ENCODE measurements at regions not wholly inside any gene's neighbourhood (a gene's known extent, or its start where the extent isn't known, plus 50 kb on each side); places are given as distances from the start of the nearest gene placed in this dataset.

DNA sequence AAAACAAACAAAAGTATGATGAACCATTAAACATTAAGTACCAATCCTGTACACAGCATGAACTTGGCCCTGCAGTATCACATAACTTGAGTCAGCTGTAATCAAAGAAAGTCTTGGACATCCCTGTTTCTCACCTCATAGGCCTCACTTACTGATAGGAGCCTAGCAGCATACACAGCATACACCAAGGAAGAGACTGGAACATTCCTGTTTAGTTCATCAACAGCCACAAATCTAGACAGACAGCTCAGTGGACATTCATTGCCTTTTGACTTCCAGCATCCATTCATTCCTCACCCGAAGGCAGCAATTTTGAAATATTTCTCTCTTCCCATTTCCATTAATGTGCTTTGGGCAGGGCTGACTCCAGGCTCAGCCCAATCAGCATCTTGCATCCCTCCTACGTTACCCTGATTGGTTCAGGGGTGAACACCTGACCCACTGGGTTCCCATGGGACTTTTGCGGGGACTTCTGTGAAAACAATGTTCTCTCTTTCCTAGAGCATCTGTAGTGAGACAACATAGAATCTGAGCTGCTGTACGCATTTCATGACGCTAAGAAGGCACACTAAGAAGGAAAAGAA is 336.7 kb upstream of the ZFHX3 start:
- H3K4me3 ChIP-seq (ENCODE audit: low read depth in 1 of 2, low read length in 1 of 2), result no peak overlapping the region
- H3K27ac ChIP-seq, result no peak overlapping the region
- TF ChIP-seq, protein P1, sequence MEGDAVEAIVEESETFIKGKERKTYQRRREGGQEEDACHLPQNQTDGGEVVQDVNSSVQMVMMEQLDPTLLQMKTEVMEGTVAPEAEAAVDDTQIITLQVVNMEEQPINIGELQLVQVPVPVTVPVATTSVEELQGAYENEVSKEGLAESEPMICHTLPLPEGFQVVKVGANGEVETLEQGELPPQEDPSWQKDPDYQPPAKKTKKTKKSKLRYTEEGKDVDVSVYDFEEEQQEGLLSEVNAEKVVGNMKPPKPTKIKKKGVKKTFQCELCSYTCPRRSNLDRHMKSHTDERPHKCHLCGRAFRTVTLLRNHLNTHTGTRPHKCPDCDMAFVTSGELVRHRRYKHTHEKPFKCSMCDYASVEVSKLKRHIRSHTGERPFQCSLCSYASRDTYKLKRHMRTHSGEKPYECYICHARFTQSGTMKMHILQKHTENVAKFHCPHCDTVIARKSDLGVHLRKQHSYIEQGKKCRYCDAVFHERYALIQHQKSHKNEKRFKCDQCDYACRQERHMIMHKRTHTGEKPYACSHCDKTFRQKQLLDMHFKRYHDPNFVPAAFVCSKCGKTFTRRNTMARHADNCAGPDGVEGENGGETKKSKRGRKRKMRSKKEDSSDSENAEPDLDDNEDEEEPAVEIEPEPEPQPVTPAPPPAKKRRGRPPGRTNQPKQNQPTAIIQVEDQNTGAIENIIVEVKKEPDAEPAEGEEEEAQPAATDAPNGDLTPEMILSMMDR (IDR thresholded peaks at IDR 0.05), result no peak
- H3K4me1 ChIP-seq (ENCODE audit: control insufficient read depth in 1 of 2, insufficient read depth in 1 of 2, low read depth in 1 of 2, low read length in 1 of 2), result no peaks in the 10 kb centered on the region
- H3K27me3 ChIP-seq, result no peaks in the 10 kb centered on the region
- no peaks in the 10 kb centered on the region for H3K36me3 ChIP-seq
- H3K9me3 ChIP-seq, result no peaks in the 10 kb centered on the region

DNA sequence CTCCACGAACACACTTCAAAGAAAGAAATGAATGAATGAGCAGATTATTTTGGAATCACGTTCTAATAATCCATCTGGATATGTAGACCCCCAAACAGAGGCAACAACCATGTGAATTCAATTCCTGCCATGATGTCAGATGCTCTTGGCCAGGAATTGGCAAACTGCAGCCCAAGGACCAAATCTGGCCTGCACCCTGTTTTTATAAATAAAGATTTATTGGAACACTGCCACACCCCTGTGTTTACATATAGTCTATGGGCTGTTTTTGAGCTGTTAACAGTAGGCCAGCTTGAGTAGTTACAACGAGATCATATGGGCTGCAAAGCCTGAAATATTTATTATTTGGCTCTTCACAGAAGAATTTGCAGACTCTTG is 336.0 kb upstream of the ZFHX3 start:
- H3K4me3 ChIP-seq (ENCODE audit: low read depth in 1 of 2, low read length in 1 of 2), result no peak overlapping the region
- TF ChIP-seq, protein P1 (IDR thresholded peaks at IDR 0.05), result no peak
- no peaks in the 10 kb centered on the region for H3K4me1 ChIP-seq (ENCODE audit: control insufficient read depth in 1 of 2, insufficient read depth in 1 of 2, low read depth in 1 of 2, low read length in 1 of 2)
- H3K27me3 ChIP-seq, result no peaks in the 10 kb centered on the region
- H3K27ac ChIP-seq, result no peak overlapping the region
- H3K9me3 ChIP-seq, result no peaks in the 10 kb centered on the region
- H3K36me3 ChIP-seq, result no peaks in the 10 kb centered on the region

DNA sequence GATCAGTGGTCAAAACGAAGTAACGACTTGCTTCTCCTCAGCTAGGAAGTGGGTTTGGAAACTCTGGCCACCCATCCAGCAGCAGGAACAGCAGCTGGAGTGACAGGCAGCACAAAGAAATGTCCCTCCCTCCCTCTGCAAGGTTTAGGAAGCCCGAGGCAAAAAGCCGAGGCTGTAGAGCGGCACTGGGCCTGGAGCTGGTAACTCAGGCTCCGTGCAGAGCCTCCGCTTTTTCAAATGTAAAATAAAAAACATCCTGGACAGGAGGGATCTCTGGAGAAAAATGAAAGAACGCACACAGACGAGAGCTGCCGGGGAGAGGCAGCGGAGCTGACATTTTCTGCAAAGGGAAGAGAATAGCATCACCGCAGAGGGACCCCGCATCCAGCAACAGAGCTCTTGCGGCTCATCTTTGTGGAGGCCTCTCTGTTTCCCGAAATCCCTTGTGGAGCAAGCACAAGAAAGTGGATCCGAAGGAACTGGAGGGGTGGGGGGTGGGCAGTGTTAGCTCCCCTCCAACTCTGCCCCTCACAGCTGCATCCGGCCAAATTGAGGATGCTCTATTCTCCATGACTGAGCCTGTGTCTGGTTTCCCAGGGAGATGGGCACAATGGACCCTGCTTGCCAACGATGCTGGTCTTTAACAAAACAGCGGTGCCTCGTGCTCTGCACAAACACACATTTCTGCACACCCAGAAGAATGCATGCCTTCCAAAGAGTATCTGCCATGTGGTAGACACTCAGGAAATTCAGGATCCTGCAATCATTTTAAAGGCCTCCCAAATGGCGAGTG is 335.5 kb upstream of the ZFHX3 start:
- Histone ChIP-seq H3K9me3 (no peaks in the 10 kb centered on the region), H3K27me3 (no peaks in the 10 kb centered on the region), H3K4me3 (ENCODE audit: low read depth in 1 of 2, low read length in 1 of 2) (no peak overlapping the region)

DNA sequence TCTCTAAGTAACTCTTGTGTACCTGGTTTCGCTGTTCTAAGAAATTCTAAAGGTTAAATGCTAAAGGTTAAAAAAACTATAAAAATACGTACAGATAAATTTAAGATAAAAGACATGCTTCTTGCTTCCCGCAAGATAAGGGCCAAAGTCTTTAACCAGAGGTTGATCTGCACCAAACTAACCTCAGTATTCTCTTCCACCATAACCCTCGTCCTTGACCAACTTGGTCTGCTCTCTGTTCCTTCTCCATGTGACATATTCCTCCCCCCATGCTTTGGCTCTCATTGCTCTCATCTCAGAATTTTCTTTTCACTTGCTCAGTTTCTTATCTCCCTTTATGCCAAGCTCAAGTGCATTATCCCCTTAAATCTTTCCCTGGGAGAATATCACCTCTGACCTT is 330.5 kb upstream of the ZFHX3 start:
- no peak overlapping the region for H3K27ac ChIP-seq
- no peak overlapping the region for H3K4me3 ChIP-seq (ENCODE audit: low read depth in 1 of 2, low read length in 1 of 2)
- H3K27me3 ChIP-seq, result no peaks in the 10 kb centered on the region
- H3K36me3 ChIP-seq, result no peaks in the 10 kb centered on the region
- no peaks in the 10 kb centered on the region for H3K4me1 ChIP-seq (ENCODE audit: control insufficient read depth in 1 of 2, insufficient read depth in 1 of 2, low read depth in 1 of 2, low read length in 1 of 2)
- TF ChIP-seq, protein P1 (IDR thresholded peaks at IDR 0.05), result no peak
- H3K9me3 ChIP-seq, result no peaks in the 10 kb centered on the region

More for the DNA sequence above, 335.5 kb upstream of the ZFHX3 start:
- TF ChIP-seq, protein P1 (IDR thresholded peaks at IDR 0.05), result no peak
- H3K4me1 ChIP-seq (ENCODE audit: control insufficient read depth in 1 of 2, insufficient read depth in 1 of 2, low read depth in 1 of 2, low read length in 1 of 2), result no peaks in the 10 kb centered on the region
- H3K27ac ChIP-seq, result no peak overlapping the region
- no peaks in the 10 kb centered on the region for H3K36me3 ChIP-seq

DNA sequence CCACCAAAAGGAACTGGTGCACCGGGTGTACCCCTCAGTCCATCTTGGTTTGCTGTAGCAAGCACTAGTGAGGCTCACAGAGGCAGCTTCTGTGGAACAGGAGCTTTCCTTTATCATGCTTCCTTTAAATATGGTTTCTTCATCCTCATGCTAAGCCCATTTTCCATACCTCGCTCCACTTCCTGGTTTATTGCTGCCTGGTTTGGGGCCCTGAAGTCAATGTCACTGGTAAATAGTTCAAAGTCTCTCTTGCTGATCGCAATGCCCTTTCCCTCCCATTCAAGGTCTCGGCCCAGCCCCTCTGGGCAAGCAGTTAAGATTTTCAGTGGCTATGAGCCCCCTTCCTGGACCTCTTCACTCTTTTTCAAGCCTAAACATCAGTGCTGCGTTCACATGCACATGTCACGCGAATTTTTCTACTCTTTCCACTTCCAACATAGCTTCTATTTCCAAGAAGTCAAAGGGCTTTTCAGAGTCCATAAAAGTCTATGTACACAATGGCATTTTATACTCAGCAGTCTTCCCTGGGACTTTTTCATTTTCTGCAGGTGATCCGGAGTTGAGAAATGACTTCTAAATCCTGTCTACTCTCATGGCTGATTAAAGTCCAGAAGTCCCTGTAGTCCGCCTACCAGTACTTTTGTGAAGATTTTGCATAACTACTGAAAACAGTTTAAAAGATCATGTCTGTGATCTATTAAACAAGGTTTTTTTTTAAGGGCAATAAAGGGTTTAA is 323.8 kb upstream of the ZFHX3 start:
- TF ChIP-seq, protein P1 (IDR thresholded peaks at IDR 0.05), result no peak
- H3K9me3 ChIP-seq, result no peaks in the 10 kb centered on the region
- no peak overlapping the region for H3K27ac ChIP-seq
- no peak overlapping the region for H3K4me3 ChIP-seq (ENCODE audit: low read depth in 1 of 2, low read length in 1 of 2)
- no peaks in the 10 kb centered on the region for H3K27me3 ChIP-seq
- no peaks in the 10 kb centered on the region for H3K36me3 ChIP-seq
- H3K4me1 ChIP-seq (ENCODE audit: control insufficient read depth in 1 of 2, insufficient read depth in 1 of 2, low read depth in 1 of 2, low read length in 1 of 2), result no peaks in the 10 kb centered on the region

All from neutrophil (primary cell).